ENCODE measurements at regions not wholly inside any gene's neighbourhood (a gene's known extent, or its start where the extent isn't known, plus 50 kb on each side); places are given as distances from the start of the nearest gene placed in this dataset.

GRCh38 chr5:92565673-92566072, 1015.3 kb downstream of the NR2F1-AS1 start:
- 67 to 78% methylated on average over 3 of the region's 3 CpGs for WGBS, 2 donors (ENCODE audit: low coverage in 1 of 2)
- Histone ChIP-seq H3K27ac (no peak overlapping the region), H3K27me3 (no peaks in the 10 kb centered on the region), H3K36me3 (no peaks in the 10 kb centered on the region), H3K9me3 (no peaks in the 10 kb centered on the region), H3K4me3 (no peak overlapping the region), H3K4me1 (no peaks in the 10 kb centered on the region)
- DNase-seq, result no peak
- intact Hi-C loops (cut with DNase I; ENCODE audit: low total_unique reads), result no loop called here
- in situ Hi-C loops (cut with MboI; ENCODE audit: low pct_ligation_motif_present in 1 of 4, low pct_unique_long_range_greater_than_20kb in 1 of 4, low sequenced_read_pairs in 3 of 4), result no loop called here
- no peak for TF ChIP-seq EP300 (IDR thresholded peaks at IDR 0.05; ENCODE audit: low read depth)
- TF ChIP-seq POLR2AphosphoS5 (IDR thresholded peaks at IDR 0.05), result no peak
- no peak for TF ChIP-seq POLR2A (IDR thresholded peaks at IDR 0.05)
- no peak for TF ChIP-seq CTCF (IDR thresholded peaks at IDR 0.05)

GRCh38 chr5:92562065-92562464, 1019.0 kb downstream of the NR2F1-AS1 start:
- no peaks in the 10 kb centered on the region for H3K9me3 ChIP-seq
- TF ChIP-seq POLR2A (IDR thresholded peaks at IDR 0.05) (no peak), CTCF (IDR thresholded peaks at IDR 0.05) (no peak), POLR2AphosphoS5 (IDR thresholded peaks at IDR 0.05) (no peak), EP300 (IDR thresholded peaks at IDR 0.05; ENCODE audit: low read depth) (no peak)
- H3K4me1 ChIP-seq, result no peaks in the 10 kb centered on the region
- no peaks in the 10 kb centered on the region for H3K27me3 ChIP-seq
- H3K4me3 ChIP-seq, result no peak overlapping the region
- no peaks in the 10 kb centered on the region for H3K36me3 ChIP-seq
- no peak overlapping the region for H3K27ac ChIP-seq
- intact Hi-C loops (cut with DNase I; ENCODE audit: low total_unique reads), result no loop called here
- in situ Hi-C loops (cut with MboI; ENCODE audit: low pct_ligation_motif_present in 1 of 4, low pct_unique_long_range_greater_than_20kb in 1 of 4, low sequenced_read_pairs in 3 of 4), result no loop called here
- DNase-seq, result no peak

GRCh38 chr5:92561411-92561959, 1019.5 kb downstream of the NR2F1-AS1 start:
- DNase-seq, result no peak
- 21 to 45% methylated on average over 1 of the region's 1 CpG for WGBS, 2 donors (ENCODE audit: low coverage in 1 of 2)
- Histone ChIP-seq H3K4me3 (no peak overlapping the region), H3K27me3 (no peaks in the 10 kb centered on the region), H3K9me3 (no peaks in the 10 kb centered on the region), H3K4me1 (no peaks in the 10 kb centered on the region), H3K36me3 (no peaks in the 10 kb centered on the region), H3K27ac (no peak overlapping the region)
- in situ Hi-C loops (cut with MboI; ENCODE audit: low pct_ligation_motif_present in 1 of 4, low pct_unique_long_range_greater_than_20kb in 1 of 4, low sequenced_read_pairs in 3 of 4), result no loop called here
- TF ChIP-seq EP300 (IDR thresholded peaks at IDR 0.05; ENCODE audit: low read depth), result no peak
- TF ChIP-seq POLR2AphosphoS5 (IDR thresholded peaks at IDR 0.05), result no peak
- no peak for TF ChIP-seq POLR2A (IDR thresholded peaks at IDR 0.05)
- no peak for TF ChIP-seq CTCF (IDR thresholded peaks at IDR 0.05)
- intact Hi-C loops (cut with DNase I; ENCODE audit: low total_unique reads), result no loop called here

GRCh38 chr5:92560698-92561401, 1020.2 kb downstream of the NR2F1-AS1 start:
- H3K27me3 ChIP-seq, result no peaks in the 10 kb centered on the region
- 46 to 60% methylated on average over 4 of the region's 4 CpGs for WGBS, 2 donors (ENCODE audit: low coverage in 1 of 2)
- intact Hi-C loops (cut with DNase I; ENCODE audit: low total_unique reads) (no loop called here), in situ Hi-C loops (cut with MboI; ENCODE audit: low pct_ligation_motif_present in 1 of 4, low pct_unique_long_range_greater_than_20kb in 1 of 4, low sequenced_read_pairs in 3 of 4) (no loop called here)
- TF ChIP-seq EP300 (IDR thresholded peaks at IDR 0.05; ENCODE audit: low read depth) (no peak), POLR2AphosphoS5 (IDR thresholded peaks at IDR 0.05) (no peak), CTCF (IDR thresholded peaks at IDR 0.05) (no peak), POLR2A (IDR thresholded peaks at IDR 0.05) (no peak)
- DNase-seq, result no peak
- no peaks in the 10 kb centered on the region for H3K9me3 ChIP-seq
- no peaks in the 10 kb centered on the region for H3K36me3 ChIP-seq
- no peak overlapping the region for H3K4me3 ChIP-seq
- H3K27ac ChIP-seq, result no peak overlapping the region
- H3K4me1 ChIP-seq, result no peaks in the 10 kb centered on the region
